HG03439 (cell line): ENCODE measurements at regions not wholly inside any gene's neighbourhood (a gene's known extent, or its start where the extent isn't known, plus 50 kb on each side); places are given as distances from the start of the nearest gene placed in this dataset.

Experiments
- ATAC-seq: cut with Tn5 transposase; IDR thresholded peaks from one replicate; pipeline ENCODE4 v1.9.1; 2021; ENCODE audit warnings: mild to moderate bottlenecking, moderate library complexity; ENCODE audit not compliant: unreplicated experiment

- no peak for ATAC-seq
Measured at GRCh38 chr7:132733860-132734259, 157.6 kb upstream of the PLXNA4 start.

- no peak for ATAC-seq
Measured at GRCh38 chr7:132732321-132732865, 156.1 kb upstream of the PLXNA4 start.

GRCh38 chr7:132730105-132730504, 153.8 kb upstream of the PLXNA4 start:
- no peak for ATAC-seq

- ATAC-seq: no peak
Measured at GRCh38 chr7:132723506-132724081, 147.3 kb upstream of the PLXNA4 start.

GRCh38 chr7:132720835-132721234, 144.6 kb upstream of the PLXNA4 start:
- no peak for ATAC-seq

GRCh38 chr7:132713893-132714292, 137.6 kb upstream of the PLXNA4 start:
- ATAC-seq: no peak

GRCh38 chr7:132709971-132710567, 133.8 kb upstream of the PLXNA4 start:
- ATAC-seq: no peak

GRCh38 chr7:132708470-132708869, 132.2 kb upstream of the PLXNA4 start:
- ATAC-seq: no peak

- no peak for ATAC-seq
Measured at GRCh38 chr7:132705146-132705545, 128.9 kb upstream of the PLXNA4 start.

- no peak for ATAC-seq
Measured at GRCh38 chr7:132703742-132704141, 127.5 kb upstream of the PLXNA4 start.

GRCh38 chr7:132697003-132697402, 120.7 kb upstream of the PLXNA4 start:
- ATAC-seq: no peak

- ATAC-seq: no peak
Measured at GRCh38 chr7:132696332-132696731, 120.1 kb upstream of the PLXNA4 start.

GRCh38 chr7:132691201-132691600, 114.9 kb upstream of the PLXNA4 start:
- ATAC-seq: no peak

- ATAC-seq: no peak
Measured at GRCh38 chr7:132690174-132690573, 113.9 kb upstream of the PLXNA4 start.

GRCh38 chr7:132687981-132688383, 111.7 kb upstream of the PLXNA4 start:
- no peak for ATAC-seq

GRCh38 chr7:132687016-132687415, 110.7 kb upstream of the PLXNA4 start:
- no peak for ATAC-seq

GRCh38 chr7:132685277-132685676, 109.0 kb upstream of the PLXNA4 start:
- ATAC-seq: no peak

GRCh38 chr7:132683896-132684690, 107.8 kb upstream of the PLXNA4 start:
- ATAC-seq: no peak

- no peak for ATAC-seq
Measured at GRCh38 chr7:132681951-132682350, 105.7 kb upstream of the PLXNA4 start.

- no peak for ATAC-seq
Measured at GRCh38 chr7:132680590-132680989, 104.3 kb upstream of the PLXNA4 start.

- ATAC-seq: no peak
Measured at GRCh38 chr7:132678656-132679055, 102.4 kb upstream of the PLXNA4 start.

- no peak for ATAC-seq
Measured at GRCh38 chr7:132677918-132678317, 101.6 kb upstream of the PLXNA4 start.
